HAP-1 (cell line): ENCODE measurements at regions not wholly inside any gene's neighbourhood (a gene's known extent, or its start where the extent isn't known, plus 50 kb on each side); places are given as distances from the start of the nearest gene placed in this dataset.

Source experiments
- DNase-seq, 2 experiments: peaks; one replicate each; pipeline ENCODE4 v3.0.0-alpha.2; 2016 to 2020; ENCODE audit warnings: low spot score in 2 of 2
- H3K27me3 ChIP-seq: fragments of 250-450 bp; sonication (Bioruptor Pico); 2 replicates; pipeline ENCODE4 v1.5.1; 2020; ENCODE audit warnings: low read depth, mild to moderate bottlenecking, moderate library complexity
- H3K36me3 ChIP-seq: fragments of 250-450 bp; sonication (Bioruptor Pico); replicated peaks from 2 replicates; pipeline ENCODE4 v1.5.1; 2020; ENCODE audit warnings: mild to moderate bottlenecking
- H3K4me1 ChIP-seq: fragments of 250-450 bp; sonication (Bioruptor Pico); 2 replicates; pipeline ENCODE4 v1.5.1; 2020; ENCODE audit warnings: mild to moderate bottlenecking
- H3K4me3 ChIP-seq: fragments of 250-450 bp; sonication (Bioruptor Pico); 2 replicates; pipeline ENCODE4 v1.5.1; 2020; ENCODE audit warnings: mild to moderate bottlenecking, moderate library complexity
- H3K9me3 ChIP-seq: fragments of 250-450 bp; sonication (Bioruptor Pico); 2 replicates; pipeline ENCODE4 v1.5.1; 2020; ENCODE audit warnings: mild to moderate bottlenecking, moderate library complexity
- in situ Hi-C: fragments of 300-500 bp; cut with MboI; formaldehyde crosslinking; loops from 3 replicates; pipeline ENCODE4 v1.14.3; 2020; ENCODE audit warnings: low sequenced_read_pairs, inconsistent platforms, mixed read lengths

- no peak for DNase-seq
- Histone ChIP-seq H3K4me3 (no peak overlapping the region), H3K27me3 (no peaks in the 10 kb centered on the region), H3K9me3 (no peaks in the 10 kb centered on the region), H3K36me3 (no peaks in the 10 kb centered on the region), H3K4me1 (no peaks in the 10 kb centered on the region)
- in situ Hi-C loops, result no loop called here
Measured at GRCh38 chr22:34973016-34973415, 92.9 kb upstream of the ISX start.

- no peak for DNase-seq
- in situ Hi-C loops, result no loop called here
- H3K9me3 ChIP-seq, result no peaks in the 10 kb centered on the region
- no peaks in the 10 kb centered on the region for H3K4me1 ChIP-seq
- H3K4me3 ChIP-seq, result no peak overlapping the region
- no peaks in the 10 kb centered on the region for H3K36me3 ChIP-seq
- H3K27me3 ChIP-seq, result no peaks in the 10 kb centered on the region
Measured at GRCh38 chr22:34973926-34974325, 92.0 kb upstream of the ISX start.

DNA sequence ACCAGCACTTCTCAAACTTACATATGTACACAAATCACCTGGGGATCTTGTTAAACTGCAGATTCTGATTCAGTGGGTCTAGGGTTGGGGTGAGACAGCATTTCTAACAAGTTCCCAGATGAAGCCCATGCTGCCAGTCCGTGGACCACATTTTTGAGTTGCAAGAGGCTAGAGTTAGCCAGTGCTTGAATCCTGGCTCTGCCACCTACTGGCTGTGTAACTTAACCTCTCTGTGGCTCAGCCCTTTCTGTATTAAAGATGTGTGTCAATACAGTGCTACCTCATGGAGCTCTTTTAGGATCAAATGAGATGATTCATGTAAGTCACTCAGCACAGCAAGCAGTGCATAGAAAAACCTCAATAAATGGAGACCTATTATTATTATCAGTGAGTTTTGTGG is 90.2 kb upstream of the ISX start:
- in situ Hi-C loops, result no loop called here
- H3K36me3 ChIP-seq, result no peaks in the 10 kb centered on the region
- H3K27me3 ChIP-seq, result no peaks in the 10 kb centered on the region
- DNase-seq, result no peak
- H3K4me1 ChIP-seq, result no peaks in the 10 kb centered on the region
- H3K9me3 ChIP-seq, result no peaks in the 10 kb centered on the region
- no peak overlapping the region for H3K4me3 ChIP-seq

DNA sequence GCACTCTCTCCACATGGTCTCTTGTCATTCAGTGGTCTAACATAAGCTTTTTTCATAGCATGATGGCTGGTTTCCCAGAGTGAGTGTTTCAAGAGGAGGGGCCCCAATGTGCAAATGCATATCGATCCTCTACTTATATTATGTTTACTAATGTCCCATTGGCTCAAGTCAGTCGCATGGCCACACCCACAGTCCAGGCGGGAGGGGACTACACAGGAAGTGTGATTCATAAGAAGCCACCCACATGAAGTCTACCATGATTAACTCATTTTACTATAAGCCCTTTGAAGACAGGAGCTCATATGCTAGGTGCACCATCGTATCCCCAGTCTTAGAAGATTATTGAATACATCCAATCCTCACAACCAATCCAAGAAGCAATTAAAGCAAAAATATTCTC is 89.5 kb upstream of the ISX start:
- no peaks in the 10 kb centered on the region for H3K9me3 ChIP-seq
- in situ Hi-C loops, result no loop called here
- no peaks in the 10 kb centered on the region for H3K27me3 ChIP-seq
- H3K4me3 ChIP-seq, result no peak overlapping the region
- no peak for DNase-seq
- no peaks in the 10 kb centered on the region for H3K36me3 ChIP-seq
- no peaks in the 10 kb centered on the region for H3K4me1 ChIP-seq

DNA sequence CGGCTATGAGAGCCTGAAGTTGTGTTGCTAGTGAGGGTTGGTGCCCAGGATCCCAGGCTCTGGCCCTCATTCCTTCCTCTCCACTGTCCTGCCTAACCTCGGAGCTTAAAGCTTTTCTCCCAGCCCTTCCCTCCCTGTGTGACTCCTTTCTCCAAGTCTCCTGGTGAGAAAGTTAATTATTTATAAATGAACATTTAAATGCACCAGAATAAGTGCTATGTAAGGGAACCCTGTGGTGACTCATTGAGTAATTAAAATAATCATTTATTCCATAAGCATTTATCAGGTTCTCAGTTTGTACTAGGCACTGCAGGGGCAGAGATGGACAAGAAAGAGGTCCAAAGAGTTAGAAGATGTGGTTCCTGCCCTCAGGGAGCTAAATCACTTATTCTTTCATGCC is 89.1 kb upstream of the ISX start:
- H3K36me3 ChIP-seq, result no peaks in the 10 kb centered on the region
- in situ Hi-C loops, result no loop called here

DNA sequence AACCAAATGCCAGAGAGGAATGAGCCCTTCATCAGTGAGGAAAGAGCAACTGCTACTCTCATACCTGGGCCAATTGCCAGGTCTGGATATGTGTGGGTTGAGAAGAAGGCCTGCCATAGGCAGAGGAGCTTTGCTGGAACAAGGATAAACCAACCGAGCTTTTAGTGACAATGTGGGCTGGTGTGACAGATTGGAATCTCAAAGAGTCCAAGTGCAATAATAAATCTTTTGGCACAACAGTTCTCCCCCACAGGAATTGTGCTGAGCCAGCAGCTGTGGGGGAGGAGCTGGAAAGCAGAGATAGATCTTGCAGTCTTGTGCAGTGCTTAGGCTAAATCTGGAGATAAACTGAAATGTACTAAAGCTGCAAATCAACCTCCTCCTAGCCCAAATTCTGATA is 79.4 kb upstream of the ISX start:
- H3K4me1 ChIP-seq, result no peaks in the 10 kb centered on the region
- H3K4me3 ChIP-seq, result no peak overlapping the region
- H3K9me3 ChIP-seq, result no peaks in the 10 kb centered on the region
- no peaks in the 10 kb centered on the region for H3K36me3 ChIP-seq
- H3K27me3 ChIP-seq, result peaks cover 3% of the 10 kb centered on the region; the same call in 1 of the 2 replicates
- in situ Hi-C loops, result no loop called here
- DNase-seq, result no peak

More for the DNA sequence above, 89.1 kb upstream of the ISX start:
- Histone ChIP-seq H3K9me3 (no peaks in the 10 kb centered on the region), H3K4me3 (no peak overlapping the region), H3K27me3 (no peaks in the 10 kb centered on the region), H3K4me1 (no peaks in the 10 kb centered on the region)
- no peak for DNase-seq

GRCh38 chr22:34992672-34993071 is 73.3 kb upstream of the ISX start:
- Histone ChIP-seq H3K9me3 (no peaks in the 10 kb centered on the region), H3K36me3 (no peaks in the 10 kb centered on the region), H3K4me1 (no peaks in the 10 kb centered on the region), H3K27me3 (no peaks in the 10 kb centered on the region), H3K4me3 (no peak overlapping the region)
- in situ Hi-C loops, result no loop called here
- DNase-seq, result no peak

GRCh38 chr22:34993548-34993947 is 72.4 kb upstream of the ISX start:
- Histone ChIP-seq H3K9me3 (no peaks in the 10 kb centered on the region), H3K4me1 (no peaks in the 10 kb centered on the region), H3K27me3 (no peaks in the 10 kb centered on the region), H3K36me3 (no peaks in the 10 kb centered on the region), H3K4me3 (no peak overlapping the region)
- in situ Hi-C loops, result no loop called here
- DNase-seq, result no peak

DNA sequence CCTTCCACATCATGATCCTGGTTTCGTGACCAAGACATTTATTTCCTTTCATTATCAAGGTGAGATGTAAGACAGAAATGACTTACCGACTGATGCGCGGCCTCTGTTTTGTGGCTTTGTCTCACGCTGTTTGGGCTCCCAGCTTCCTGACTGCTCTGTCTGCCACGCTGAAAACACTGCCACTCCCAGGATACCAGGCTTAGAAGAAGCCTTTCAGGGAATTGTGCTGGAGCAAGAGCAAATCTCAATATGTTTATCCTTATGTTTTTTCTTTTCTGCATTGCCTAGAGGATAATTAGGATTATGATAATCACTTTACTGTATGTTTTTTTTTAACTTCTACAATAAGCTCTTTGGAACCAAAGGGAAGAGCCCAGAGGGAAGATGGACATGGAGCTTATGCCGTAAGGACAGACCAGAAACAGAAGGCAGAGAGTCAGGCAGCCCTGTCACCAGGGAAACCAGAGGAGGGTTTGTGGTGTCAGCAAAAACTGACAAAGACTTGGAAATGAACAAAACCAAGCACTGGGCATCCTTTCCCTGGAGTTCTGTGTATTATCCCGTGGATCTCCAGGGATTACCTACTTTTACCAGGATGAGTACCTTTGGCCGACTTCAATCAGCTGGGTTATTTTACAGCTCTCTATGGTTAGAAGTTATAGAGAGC is 68.2 kb upstream of the ISX start:
- in situ Hi-C loops, result no loop called here
- no peak for DNase-seq
- Histone ChIP-seq H3K4me1 (no peaks in the 10 kb centered on the region), H3K36me3 (no peaks in the 10 kb centered on the region), H3K4me3 (no peak overlapping the region), H3K9me3 (no peaks in the 10 kb centered on the region), H3K27me3 (no peaks in the 10 kb centered on the region)

DNA sequence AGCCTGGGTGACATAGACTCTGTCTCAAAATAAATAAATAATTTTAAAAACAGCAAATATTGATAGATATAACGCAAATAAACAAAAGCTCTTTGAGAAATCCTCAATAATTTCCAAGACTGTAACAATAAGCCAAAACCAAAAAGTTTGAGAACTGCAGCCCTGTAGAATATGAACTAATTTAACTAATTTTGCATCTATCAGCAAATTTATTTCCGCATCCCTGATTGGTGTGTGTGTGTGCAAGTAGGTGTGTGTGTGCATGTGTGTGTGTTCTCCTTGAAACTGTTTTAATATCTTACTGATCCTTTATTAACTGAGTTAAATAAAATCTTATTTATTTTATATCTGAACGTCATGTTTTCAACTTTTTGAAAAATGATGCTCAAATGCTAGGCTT is 67.0 kb upstream of the ISX start:
- H3K27me3 ChIP-seq, result no peaks in the 10 kb centered on the region
- H3K4me1 ChIP-seq, result no peaks in the 10 kb centered on the region
- in situ Hi-C loops, result no loop called here
- H3K36me3 ChIP-seq, result no peaks in the 10 kb centered on the region
- DNase-seq, result no peak
- H3K4me3 ChIP-seq, result no peak overlapping the region
- no peaks in the 10 kb centered on the region for H3K9me3 ChIP-seq

DNA sequence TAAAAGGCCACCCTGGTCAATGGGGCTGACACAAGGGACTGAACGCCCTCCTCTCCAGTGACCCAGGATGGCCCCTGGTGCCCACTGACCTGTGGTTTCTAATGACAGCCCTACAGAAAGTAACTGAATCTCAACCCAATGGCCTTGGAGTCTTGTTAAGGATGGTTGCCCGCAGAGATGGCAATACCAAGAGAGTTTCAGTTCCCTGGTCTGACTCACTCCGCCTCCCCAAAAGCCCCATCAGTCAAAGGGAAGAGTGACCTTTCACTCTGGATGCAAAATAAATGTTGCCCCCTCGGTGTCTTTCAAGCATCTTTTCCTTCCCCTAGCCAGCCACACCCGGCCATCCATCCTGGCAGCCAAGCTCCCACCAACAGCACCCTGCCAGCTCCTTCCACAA is 57.7 kb upstream of the ISX start:
- H3K4me1 ChIP-seq, result no peaks in the 10 kb centered on the region
- H3K27me3 ChIP-seq, result no peaks in the 10 kb centered on the region
- no peaks in the 10 kb centered on the region for H3K9me3 ChIP-seq
- in situ Hi-C loops, result loop anchor here (25.0 kb wide), 1 partner anchor 596 kb away; no protein-coding TSS in a partner anchor
- no peaks in the 10 kb centered on the region for H3K36me3 ChIP-seq
- DNase-seq, result no peak
- no peak overlapping the region for H3K4me3 ChIP-seq

GRCh38 chr22:35010543-35010942 is 55.4 kb upstream of the ISX start:
- in situ Hi-C loops, result loop anchor here (25.0 kb wide), 1 partner anchor 598 kb away; no protein-coding TSS in a partner anchor
- Histone ChIP-seq H3K4me1 (no peaks in the 10 kb centered on the region), H3K36me3 (no peaks in the 10 kb centered on the region), H3K4me3 (no peak overlapping the region), H3K9me3 (no peaks in the 10 kb centered on the region), H3K27me3 (no peaks in the 10 kb centered on the region)
- DNase-seq, result no peak

- no peaks in the 10 kb centered on the region for H3K36me3 ChIP-seq
- in situ Hi-C loops, result loop anchor here (25.0 kb wide), 1 partner anchor 603 kb away; no protein-coding TSS in a partner anchor
- H3K9me3 ChIP-seq, result no peaks in the 10 kb centered on the region
- no peaks in the 10 kb centered on the region for H3K27me3 ChIP-seq
- DNase-seq, result no peak
- no peaks in the 10 kb centered on the region for H3K4me1 ChIP-seq
- no peak overlapping the region for H3K4me3 ChIP-seq
Measured at GRCh38 chr22:35014812-35015211, 51.1 kb upstream of the ISX start.
